H9 (cell line): ENCODE measurements at regions not wholly inside any gene's neighbourhood (a gene's known extent, or its start where the extent isn't known, plus 50 kb on each side); places are given as distances from the start of the nearest gene placed in this dataset.

ENCODE experiments used
- DNase-seq: peaks from one replicate; pipeline ENCODE4 v3.0.0-alpha.2; 2017
- H2AFZ ChIP-seq: one replicate; pipeline ENCODE4 v1.6.1; 2013; ENCODE audit warnings: mild to moderate bottlenecking, low read length, control low read depth, moderate library complexity
- H2AK5ac ChIP-seq: 2 replicates; pipeline ENCODE4 v1.6.1; 2013; ENCODE audit warnings: low read length, control low read depth, mixed read lengths; ENCODE audit not compliant: insufficient read length
- H2BK120ac ChIP-seq: one replicate; pipeline ENCODE4 v1.6.1; 2013; ENCODE audit warnings: low read depth, mild to moderate bottlenecking, low read length, control low read depth, inconsistent platforms; ENCODE audit not compliant: poor library complexity, severe bottlenecking
- H2BK12ac ChIP-seq: 2 replicates; pipeline ENCODE4 v1.6.1; 2013; ENCODE audit warnings: low read length, control low read depth, mixed read lengths, low read depth; ENCODE audit not compliant: insufficient read length
- H2BK15ac ChIP-seq: 2 replicates; pipeline ENCODE4 v1.6.1; 2013; ENCODE audit warnings: low read depth, low read length, control low read depth
- H2BK20ac ChIP-seq: one replicate; pipeline ENCODE4 v1.6.1; 2013; ENCODE audit warnings: low read depth, mild to moderate bottlenecking, low read length, control low read depth, inconsistent platforms; ENCODE audit not compliant: poor library complexity, severe bottlenecking
- H2BK5ac ChIP-seq: 2 replicates; pipeline ENCODE4 v1.6.1; 2013; ENCODE audit warnings: low read length, control low read depth, mixed read lengths; ENCODE audit not compliant: insufficient read length
- H3K14ac ChIP-seq: 2 replicates; pipeline ENCODE4 v1.6.1; 2013; ENCODE audit warnings: low read length, control low read depth; ENCODE audit not compliant: insufficient read depth
- H3K18ac ChIP-seq: 2 replicates; pipeline ENCODE4 v1.6.1; 2013; ENCODE audit warnings: low read depth, mild to moderate bottlenecking, mixed read lengths, low read length, control low read depth; ENCODE audit not compliant: insufficient read length
- H3K23ac ChIP-seq: 2 replicates; pipeline ENCODE4 v1.6.1; 2013; ENCODE audit warnings: low read length, control low read depth, mixed read lengths, low read depth; ENCODE audit not compliant: insufficient read length
- H3K23me2 ChIP-seq: 2 replicates; pipeline ENCODE4 v1.6.1; 2013; ENCODE audit warnings: low read depth, mild to moderate bottlenecking, mixed read lengths, low read length, control low read depth; ENCODE audit not compliant: insufficient read length, poor library complexity, severe bottlenecking
- H3K27ac ChIP-seq: 2 replicates; pipeline ENCODE4 v1.5.1; 2013; ENCODE audit warnings: low read length, control low read depth, mixed read lengths, low read depth; ENCODE audit not compliant: insufficient read length
- H3K27me3 ChIP-seq: 2 replicates; pipeline ENCODE4 v1.6.1; 2013; ENCODE audit warnings: low read length, control low read depth, inconsistent platforms; ENCODE audit not compliant: insufficient read depth
- H3K4ac ChIP-seq: 2 replicates; pipeline ENCODE4 v1.6.1; 2013; ENCODE audit warnings: low read depth, mild to moderate bottlenecking, control low read depth, inconsistent platforms, low read length, moderate library complexity
- H3K4me1 ChIP-seq: 2 replicates; pipeline ENCODE4 v1.6.1; 2013; ENCODE audit warnings: low read length, control low read depth, inconsistent platforms; ENCODE audit not compliant: insufficient read depth
- H3K4me2 ChIP-seq: 2 replicates; pipeline ENCODE4 v1.6.1; 2013; ENCODE audit warnings: low read length, control low read depth, mixed read lengths; ENCODE audit not compliant: insufficient read length, insufficient read depth
- H3K56ac ChIP-seq: 2 replicates; pipeline ENCODE4 v1.6.1; 2013; ENCODE audit warnings: low read depth, mild to moderate bottlenecking, mixed read lengths, low read length, control low read depth; ENCODE audit not compliant: insufficient read length
- H3K79me1 ChIP-seq: 2 replicates; pipeline ENCODE4 v1.6.1; 2013; ENCODE audit warnings: low read depth, mild to moderate bottlenecking, moderate library complexity, low read length, control low read depth, inconsistent platforms; ENCODE audit not compliant: insufficient read depth, poor library complexity, severe bottlenecking
- H3K79me2 ChIP-seq: 2 replicates; pipeline ENCODE4 v1.6.1; 2013; ENCODE audit warnings: low read length, control low read depth, inconsistent platforms; ENCODE audit not compliant: insufficient read depth
- H3K9ac ChIP-seq: 2 replicates; pipeline ENCODE4 v1.6.1; 2013; ENCODE audit warnings: low read length, control low read depth, mixed read lengths; ENCODE audit not compliant: insufficient read length; ENCODE audit errors: extremely low read depth
- H3K9me3 ChIP-seq: one replicate; pipeline ENCODE4 v1.6.1; 2013; ENCODE audit warnings: low read depth, low read length, inconsistent platforms; ENCODE audit not compliant: control insufficient read depth
- H3T11ph ChIP-seq: one replicate; pipeline ENCODE4 v1.6.1; 2013; ENCODE audit warnings: mild to moderate bottlenecking, low read length, control low read depth, inconsistent platforms
- H4K20me1 ChIP-seq: one replicate; pipeline ENCODE4 v1.6.1; 2013; ENCODE audit not compliant: control insufficient read depth, insufficient read length, insufficient read depth
- H4K5ac ChIP-seq: 2 replicates; pipeline ENCODE4 v1.6.1; 2013; ENCODE audit warnings: low read depth, mild to moderate bottlenecking, mixed read lengths, low read length, control low read depth; ENCODE audit not compliant: insufficient read length
- H4K8ac ChIP-seq: replicated peaks from 2 replicates; pipeline ENCODE4 v1.6.1; 2013; ENCODE audit warnings: low read length, control low read depth, mixed read lengths, low read depth; ENCODE audit not compliant: insufficient read length
- H4K91ac ChIP-seq: 2 replicates; pipeline ENCODE4 v1.6.1; 2013; ENCODE audit warnings: low read depth, mild to moderate bottlenecking, moderate library complexity, mixed read lengths, low read length, control low read depth; ENCODE audit not compliant: insufficient read length
- H3K27ac Mint-ChIP-seq, 3 experiments: 2 replicates in 2 of 3; 3 replicates in 1 of 3; pipeline ENCODE4 v1.8.0; 2020 to 2021; ENCODE audit warnings: mixed read lengths in 3 of 3, mild to moderate bottlenecking in 1 of 3, moderate library complexity in 1 of 3
- H3K27me3 Mint-ChIP-seq: 2 replicates; pipeline ENCODE4 v1.8.0; 2021; ENCODE audit warnings: low read depth, mild to moderate bottlenecking, moderate library complexity, mixed read lengths
- H3K36me3 Mint-ChIP-seq, 3 experiments: 2 replicates in 2 of 3; 3 replicates in 1 of 3; pipeline ENCODE4 v1.8.0; 2020 to 2021; ENCODE audit warnings: low read depth in 3 of 3, mixed read lengths in 3 of 3; ENCODE audit not compliant: insufficient read depth in 1 of 3
- H3K4me1 Mint-ChIP-seq, 2 experiments: 2 replicates each; pipeline ENCODE4 v1.8.0; 2020; ENCODE audit warnings: mixed read lengths in 2 of 2
- H3K4me3 Mint-ChIP-seq, 2 experiments: 2 replicates in 1 of 2; 3 replicates in 1 of 2; pipeline ENCODE4 v1.8.0; 2020 to 2021; ENCODE audit warnings: mild to moderate bottlenecking in 2 of 2, mixed read lengths in 2 of 2, moderate library complexity in 1 of 2
- H3K9me3 Mint-ChIP-seq, 2 experiments: 2 replicates in 1 of 2; 3 replicates in 1 of 2; pipeline ENCODE4 v1.8.0; 2020; ENCODE audit warnings: mild to moderate bottlenecking in 2 of 2, mixed read lengths in 2 of 2, moderate library complexity in 1 of 2
- WGBS: extraction: QIAGEN DNeasy Blood & Tissue Kit; methylation state at CpG from one replicate; pipeline ENCODE4 v1.1.7; 2013; ENCODE audit warnings: missing lambda C conversion rate, low lambda C conversion rate, mixed read lengths; ENCODE audit not compliant: insufficient read length; ENCODE audit errors: extremely low coverage; 5-methylcytosine and 5-hydroxymethylcytosine counted together
- TF ChIP-seq, protein P1 (sequence below): fragments of 200-600 bp; sonication (generic); conservative IDR thresholded peaks from 3 replicates; pipeline ENCODE4 v1.8.0; 2021; ENCODE audit warnings: antibody characterized with exemption, mild to moderate bottlenecking

DNA sequence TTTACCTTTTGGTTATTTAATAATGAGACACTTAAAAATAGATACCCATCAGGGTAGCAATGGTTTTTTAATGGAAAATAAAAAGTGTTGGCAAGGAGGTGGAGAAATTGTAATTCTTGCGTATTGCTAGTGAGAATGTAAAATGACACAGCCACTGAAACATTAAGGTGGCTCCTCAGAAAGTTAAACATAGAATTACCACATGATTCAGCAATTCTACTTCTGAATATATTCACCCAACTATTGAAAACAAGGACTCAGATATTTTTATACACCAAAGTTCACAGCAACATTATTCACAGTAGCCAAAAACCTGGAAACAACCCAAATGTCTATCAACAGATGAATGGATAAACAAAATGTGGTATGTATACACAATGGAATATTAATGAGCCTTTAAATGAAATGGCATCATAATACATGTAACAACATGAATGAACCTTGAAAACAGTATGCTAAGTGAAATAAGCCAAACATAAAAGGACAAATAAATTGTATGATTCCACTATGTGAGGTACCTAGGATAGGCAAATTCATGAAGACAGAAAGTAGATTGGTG, 163.5 kb downstream of the IMPG2 start:
- Histone ChIP-seq H3K79me1 (no peaks in the 10 kb centered on the region), H3K4ac (no peak overlapping the region), H3T11ph (no peak overlapping the region), H2BK5ac (no peak overlapping the region), H2AK5ac (no peak overlapping the region), H4K5ac (no peak overlapping the region), H2BK120ac (no peak overlapping the region), H2BK15ac (no peak overlapping the region), H3K56ac (no peak overlapping the region), H3K27ac (no peak overlapping the region), H3K4me2 (no peak overlapping the region), H3K9me3 (no peaks in the 10 kb centered on the region), H3K79me2 (no peaks in the 10 kb centered on the region), H3K23ac (no peak overlapping the region), H3K27me3 (no peaks in the 10 kb centered on the region), H4K20me1 (no peaks in the 10 kb centered on the region), H3K18ac (no peak overlapping the region), H2BK20ac (no peak overlapping the region), H4K91ac (no peak overlapping the region), H3K23me2 (no peaks in the 10 kb centered on the region), H3K4me1 (no peaks in the 10 kb centered on the region), H4K8ac (no peak overlapping the region), H3K14ac (no peak overlapping the region), H3K9ac (no peak overlapping the region), H2BK12ac (no peak overlapping the region), H2AFZ (no peak overlapping the region)
- H3K4me3 Mint-ChIP-seq, result no peak overlapping the region
- no peaks in the 10 kb centered on the region for H3K4me1 Mint-ChIP-seq
- TF ChIP-seq, protein P1, sequence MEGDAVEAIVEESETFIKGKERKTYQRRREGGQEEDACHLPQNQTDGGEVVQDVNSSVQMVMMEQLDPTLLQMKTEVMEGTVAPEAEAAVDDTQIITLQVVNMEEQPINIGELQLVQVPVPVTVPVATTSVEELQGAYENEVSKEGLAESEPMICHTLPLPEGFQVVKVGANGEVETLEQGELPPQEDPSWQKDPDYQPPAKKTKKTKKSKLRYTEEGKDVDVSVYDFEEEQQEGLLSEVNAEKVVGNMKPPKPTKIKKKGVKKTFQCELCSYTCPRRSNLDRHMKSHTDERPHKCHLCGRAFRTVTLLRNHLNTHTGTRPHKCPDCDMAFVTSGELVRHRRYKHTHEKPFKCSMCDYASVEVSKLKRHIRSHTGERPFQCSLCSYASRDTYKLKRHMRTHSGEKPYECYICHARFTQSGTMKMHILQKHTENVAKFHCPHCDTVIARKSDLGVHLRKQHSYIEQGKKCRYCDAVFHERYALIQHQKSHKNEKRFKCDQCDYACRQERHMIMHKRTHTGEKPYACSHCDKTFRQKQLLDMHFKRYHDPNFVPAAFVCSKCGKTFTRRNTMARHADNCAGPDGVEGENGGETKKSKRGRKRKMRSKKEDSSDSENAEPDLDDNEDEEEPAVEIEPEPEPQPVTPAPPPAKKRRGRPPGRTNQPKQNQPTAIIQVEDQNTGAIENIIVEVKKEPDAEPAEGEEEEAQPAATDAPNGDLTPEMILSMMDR, result no peak
- H3K9me3 Mint-ChIP-seq, result no peaks in the 10 kb centered on the region
- no peaks in the 10 kb centered on the region for H3K36me3 Mint-ChIP-seq
- no peak for DNase-seq
- no peak overlapping the region for H3K27ac Mint-ChIP-seq
- no peaks in the 10 kb centered on the region for H3K27me3 Mint-ChIP-seq
- no CpG with 5 or more reads among the region's 1 CpG for WGBS
